GM06990 (cell line): ENCODE measurements at regions not wholly inside any gene's neighbourhood (a gene's known extent, or its start where the extent isn't known, plus 50 kb on each side); places are given as distances from the start of the nearest gene placed in this dataset.

Experiments
- DNase-seq: peaks from one replicate; pipeline ENCODE4 v3.0.0-alpha.2; 2011; ENCODE audit not compliant: insufficient read length; ENCODE audit errors: extremely low read depth
- H3K27me3 ChIP-seq: replicated peaks from 2 replicates; pipeline ENCODE4 v1.6.0; 2011; ENCODE audit warnings: low read length; ENCODE audit not compliant: control insufficient read depth, insufficient read depth
- H3K36me3 ChIP-seq: 2 replicates; pipeline ENCODE4 v1.5.1; 2011; ENCODE audit warnings: low read length; ENCODE audit not compliant: control insufficient read depth, insufficient read depth
- H3K4me3 ChIP-seq: replicated peaks from 2 replicates; pipeline ENCODE4 v1.5.1; 2011; ENCODE audit warnings: low read depth, mild to moderate bottlenecking, control low read depth, low read length
- CTCF ChIP-seq: IDR thresholded peaks from 2 replicates; pipeline ENCODE4 v1.5.1; 2011; ENCODE audit warnings: low read length, control low read depth, mild to moderate bottlenecking, inconsistent platforms; ENCODE audit not compliant: insufficient read depth, poor library complexity, severe bottlenecking

- Histone ChIP-seq H3K27me3 (no peaks in the 10 kb centered on the region), H3K4me3 (no peak overlapping the region), H3K36me3 (no peaks in the 10 kb centered on the region)
- no peak for DNase-seq
- TF ChIP-seq CTCF = no peak
Measured at GRCh38 chr13:53197424-53197823, 168.8 kb downstream of the OLFM4 start.

- no peaks in the 10 kb centered on the region for H3K27me3 ChIP-seq
- no peaks in the 10 kb centered on the region for H3K36me3 ChIP-seq
- no peak overlapping the region for H3K4me3 ChIP-seq
- no peak for DNase-seq
- TF ChIP-seq CTCF = no peak
Measured at GRCh38 chr13:53198017-53198416, 169.4 kb downstream of the OLFM4 start.

- H3K36me3 ChIP-seq = no peaks in the 10 kb centered on the region
- no peak overlapping the region for H3K4me3 ChIP-seq
- DNase-seq = no peak
- no peaks in the 10 kb centered on the region for H3K27me3 ChIP-seq
- TF ChIP-seq CTCF = no peak
Measured at GRCh38 chr13:53198736-53199135, 170.1 kb downstream of the OLFM4 start.

- TF ChIP-seq CTCF = no peak
- peak; percentile 1 for DNase-seq
- H3K4me3 ChIP-seq = no peak overlapping the region
- H3K27me3 ChIP-seq = no peaks in the 10 kb centered on the region
- H3K36me3 ChIP-seq = no peaks in the 10 kb centered on the region
Measured at GRCh38 chr13:53200075-53200474, 171.5 kb downstream of the OLFM4 start.

- H3K4me3 ChIP-seq = no peak overlapping the region
- no peak for TF ChIP-seq CTCF
- H3K27me3 ChIP-seq = no peaks in the 10 kb centered on the region
- peak; percentile 4 for DNase-seq
- H3K36me3 ChIP-seq = no peaks in the 10 kb centered on the region
Measured at GRCh38 chr13:53200498-53201453, 172.2 kb downstream of the OLFM4 start.
